Ishikawa (cell line): ENCODE measurements at regions not wholly inside any gene's neighbourhood (a gene's known extent, or its start where the extent isn't known, plus 50 kb on each side); places are given as distances from the start of the nearest gene placed in this dataset.

Source experiments
- CEBPB ChIP-seq: IDR thresholded peaks from 2 replicates; pipeline ENCODE4 v1.6.1; 2012
- CREB1 ChIP-seq: IDR thresholded peaks from 2 replicates; pipeline ENCODE4 v1.6.1; 2012; ENCODE audit warnings: low read depth
- EGR1 ChIP-seq: IDR thresholded peaks from 2 replicates; pipeline ENCODE4 v1.6.1; 2012
- EP300 ChIP-seq: IDR thresholded peaks from 2 replicates; pipeline ENCODE4 v1.6.1; 2012; ENCODE audit warnings: borderline replicate concordance
- FOXM1 ChIP-seq: IDR thresholded peaks from 2 replicates; pipeline ENCODE4 v1.6.1; 2012; ENCODE audit warnings: low read depth, borderline replicate concordance
- MAX ChIP-seq: IDR thresholded peaks from 2 replicates; pipeline ENCODE4 v1.6.1; 2012
- NFIC ChIP-seq: IDR thresholded peaks from 2 replicates; pipeline ENCODE4 v1.6.1; 2012
- RAD21 ChIP-seq: IDR thresholded peaks from 2 replicates; pipeline ENCODE4 v1.6.1; 2012; ENCODE audit warnings: low read depth
- REST ChIP-seq: IDR thresholded peaks from 2 replicates; pipeline ENCODE4 v1.6.1; 2012; ENCODE audit warnings: low read depth, mild to moderate bottlenecking
- TAF1 ChIP-seq: IDR thresholded peaks from 2 replicates; pipeline ENCODE4 v1.6.1; 2012; ENCODE audit warnings: low read depth, mild to moderate bottlenecking
- TCF12 ChIP-seq: IDR thresholded peaks from 2 replicates; pipeline ENCODE4 v1.6.1; 2012; ENCODE audit warnings: low read depth
- TEAD4 ChIP-seq: IDR thresholded peaks from 2 replicates; pipeline ENCODE4 v1.6.1; 2012
- YY1 ChIP-seq: IDR thresholded peaks from 2 replicates; pipeline ENCODE4 v1.6.1; 2012; ENCODE audit warnings: low read depth
- TF ChIP-seq, protein P1 (sequence below): IDR thresholded peaks from 2 replicates; pipeline ENCODE4 v1.6.1; 2012

DNA sequence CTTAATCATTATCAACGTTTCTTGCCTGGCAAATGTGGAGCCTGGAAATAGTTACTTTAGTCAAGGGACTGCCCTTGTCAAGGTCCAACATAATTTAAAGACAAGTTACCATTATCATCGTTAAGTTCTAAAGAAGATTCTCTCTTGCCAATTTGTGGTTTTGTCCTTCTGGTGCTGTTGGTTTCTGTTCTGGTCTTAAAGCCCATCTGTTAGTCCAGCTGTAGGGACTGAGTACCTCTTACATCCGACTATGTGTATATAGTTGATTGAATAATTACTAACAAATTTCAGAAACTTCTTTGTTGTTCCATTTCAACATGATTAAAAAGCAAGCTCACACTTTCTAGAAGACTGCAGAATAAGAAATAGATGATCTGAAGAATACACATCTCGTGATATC, 1854.9 kb downstream of the MAT2B start:
- no peak for TF ChIP-seq CEBPB
- TF ChIP-seq YY1, result no peak
- TF ChIP-seq TAF1, result no peak
- no peak for TF ChIP-seq EP300
- TF ChIP-seq CREB1, result no peak
- no peak for TF ChIP-seq RAD21
- no peak for TF ChIP-seq NFIC
- TF ChIP-seq REST, result no peak
- no peak for TF ChIP-seq MAX
- no peak for TF ChIP-seq FOXM1
- no peak for TF ChIP-seq EGR1
- TF ChIP-seq, protein P1, sequence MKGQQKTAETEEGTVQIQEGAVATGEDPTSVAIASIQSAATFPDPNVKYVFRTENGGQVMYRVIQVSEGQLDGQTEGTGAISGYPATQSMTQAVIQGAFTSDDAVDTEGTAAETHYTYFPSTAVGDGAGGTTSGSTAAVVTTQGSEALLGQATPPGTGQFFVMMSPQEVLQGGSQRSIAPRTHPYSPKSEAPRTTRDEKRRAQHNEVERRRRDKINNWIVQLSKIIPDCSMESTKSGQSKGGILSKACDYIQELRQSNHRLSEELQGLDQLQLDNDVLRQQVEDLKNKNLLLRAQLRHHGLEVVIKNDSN, result no peak
- TF ChIP-seq TEAD4, result no peak
- TF ChIP-seq TCF12, result no peak
